Hepatocyte (in vitro differentiated cells): ENCODE measurements at regions not wholly inside any gene's neighbourhood (a gene's known extent, or its start where the extent isn't known, plus 50 kb on each side); places are given as distances from the start of the nearest gene placed in this dataset.

Experiments used
- CTCF ChIP-seq: fragments of 200-600 bp; sonication (generic); IDR thresholded peaks from 2 replicates; pipeline ENCODE4 v1.5.1; 2016; ENCODE audit warnings: antibody characterized with exemption, mild to moderate bottlenecking; ENCODE audit not compliant: poor library complexity
- EZH2 ChIP-seq: fragments of 200-600 bp; sonication (generic); IDR thresholded peaks from 2 replicates; pipeline ENCODE4 v1.6.1; 2016; ENCODE audit warnings: antibody characterized with exemption, mild to moderate bottlenecking, borderline replicate concordance
- EZH2phosphoT487 ChIP-seq: fragments of 200-600 bp; sonication (generic); IDR thresholded peaks from one replicate; pipeline ENCODE4 v1.6.1; 2018; ENCODE audit warnings: antibody characterized with exemption, mild to moderate bottlenecking, low read depth, moderate library complexity; ENCODE audit not compliant: unreplicated experiment, severe bottlenecking

GRCh38 chr5:38660194-38660668 lies 103.8 kb upstream of the LIFR start:
- TF ChIP-seq CTCF (no peak), EZH2 (no peak), EZH2phosphoT487 (no peak)
